EL (cell line): ENCODE measurements at regions not wholly inside any gene's neighbourhood (a gene's known extent, or its start where the extent isn't known, plus 50 kb on each side); places are given as distances from the start of the nearest gene placed in this dataset.

ENCODE experiments used
- DNase-seq: peaks from one replicate; pipeline ENCODE4 v3.0.0-alpha.2; 2016

- DNase-seq: no peak
These were observed 50.4 kb upstream of the GRIP2 start for GRCh38 chr3:14590569-14590968.

GRCh38 chr3:14592390-14592789 lies 52.2 kb upstream of the GRIP2 start:
- DNase-seq: no peak

- no peak for DNase-seq
These were observed 52.7 kb upstream of the GRIP2 start for GRCh38 chr3:14592836-14593235.

GRCh38 chr3:14594234-14594633 lies 54.1 kb upstream of the GRIP2 start:
- DNase-seq: no peak

- DNase-seq: no peak
These were observed 55.4 kb upstream of the GRIP2 start for GRCh38 chr3:14595561-14595960.

- DNase-seq: no peak
These were observed 54.3 kb upstream of the CCDC174 start for GRCh38 chr3:14597266-14597665.

- peak; percentile 24 for DNase-seq
These were observed 53.4 kb upstream of the CCDC174 start for GRCh38 chr3:14598143-14598569.

- no peak for DNase-seq
These were observed 52.1 kb upstream of the CCDC174 start for GRCh38 chr3:14599488-14599887.

- DNase-seq: no peak
These were observed 51.5 kb upstream of the CCDC174 start for GRCh38 chr3:14600075-14600474.

- DNase-seq: no peak
These were observed 50.5 kb upstream of the CCDC174 start for GRCh38 chr3:14600856-14601610.

- DNase-seq: no peak
These were observed 49.9 kb upstream of the CCDC174 start for GRCh38 chr3:14601692-14602005.
